ENCODE measurements at regions not wholly inside any gene's neighbourhood (a gene's known extent, or its start where the extent isn't known, plus 50 kb on each side); places are given as distances from the start of the nearest gene placed in this dataset.

DNA sequence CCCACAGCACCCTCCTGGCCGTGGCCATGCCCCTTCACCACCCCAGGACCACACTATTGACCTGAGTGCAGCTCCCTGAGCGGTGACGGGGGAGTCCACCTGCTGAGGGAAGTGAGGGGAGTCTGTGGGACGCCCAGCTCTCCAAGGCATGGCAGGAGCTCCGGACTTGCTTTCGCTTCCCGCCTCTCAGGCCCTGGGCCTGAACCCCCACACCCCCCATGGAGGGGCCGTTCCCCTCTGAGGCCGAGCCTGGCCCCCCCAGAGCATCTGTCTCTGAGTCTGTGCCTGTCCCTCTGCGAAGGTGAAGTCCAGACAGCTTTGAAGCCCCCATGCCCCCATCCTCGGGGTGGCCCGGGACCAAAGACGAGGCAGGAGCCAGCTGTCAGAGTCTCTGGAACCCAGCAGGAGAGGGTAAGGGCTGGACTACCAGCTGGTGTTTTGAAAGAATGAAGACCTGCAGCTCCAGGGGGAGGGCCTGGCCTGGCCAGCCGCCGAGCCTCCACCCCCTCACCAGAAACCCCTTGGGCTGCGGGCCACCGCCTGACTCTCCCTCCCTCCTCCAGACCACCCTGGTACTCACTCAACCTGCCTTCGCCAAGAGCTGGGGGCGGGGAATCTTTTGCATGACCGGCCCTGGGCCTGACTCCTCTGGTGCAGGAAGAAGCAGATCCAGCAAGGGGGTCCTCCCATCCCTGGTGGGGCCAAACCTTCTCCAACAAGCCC lies 114.0 kb downstream of the PDGFA start:
- no peak for FAIRE-seq
- Histone ChIP-seq H3K4me1 (ENCODE audit: control insufficient read depth, extremely low read depth, insufficient read depth, low read length) (no peaks in the 10 kb centered on the region), H3K36me3 (ENCODE audit: control insufficient read depth in 2 of 2, extremely low read depth in 1 of 2, insufficient read depth in 2 of 2, low read length in 2 of 2) (no peaks in the 10 kb centered on the region), H3K79me2 (ENCODE audit: control insufficient read depth, insufficient read depth, low read length) (no peaks in the 10 kb centered on the region), H3K9me3 (ENCODE audit: control insufficient read depth, low read depth, low read length) (no peaks in the 10 kb centered on the region), H3K9me1 (ENCODE audit: control insufficient read depth, extremely low read depth, insufficient read depth, low read length) (no peaks in the 10 kb centered on the region), H3K4me3 (ENCODE audit: control insufficient read depth in 2 of 3, extremely low read depth in 1 of 3, insufficient read depth in 2 of 3, low read depth in 1 of 3, low read length in 3 of 3) (no peak overlapping the region), H2AFZ (ENCODE audit: control insufficient read depth, low read length) (no peak overlapping the region), H3K27me3 (ENCODE audit: control insufficient read depth, extremely low read depth, insufficient read depth, low read length) (peaks cover 19% of the 10 kb centered on the region), H3K9ac (ENCODE audit: control insufficient read depth, extremely low read depth, insufficient read depth, low read length) (no peak overlapping the region), H3K27ac (ENCODE audit: control insufficient read depth, insufficient read depth, low read length) (no peak overlapping the region), H4K20me1 (ENCODE audit: control insufficient read depth, extremely low read depth, insufficient read depth, low read length) (no peaks in the 10 kb centered on the region), H3K4me2 (ENCODE audit: control insufficient read depth, extremely low read depth, insufficient read depth, low read depth, low read length) (no peak overlapping the region)
- no peak for DNase-seq (ENCODE audit: low read depth, low spot score)
- TF ChIP-seq, protein P1, sequence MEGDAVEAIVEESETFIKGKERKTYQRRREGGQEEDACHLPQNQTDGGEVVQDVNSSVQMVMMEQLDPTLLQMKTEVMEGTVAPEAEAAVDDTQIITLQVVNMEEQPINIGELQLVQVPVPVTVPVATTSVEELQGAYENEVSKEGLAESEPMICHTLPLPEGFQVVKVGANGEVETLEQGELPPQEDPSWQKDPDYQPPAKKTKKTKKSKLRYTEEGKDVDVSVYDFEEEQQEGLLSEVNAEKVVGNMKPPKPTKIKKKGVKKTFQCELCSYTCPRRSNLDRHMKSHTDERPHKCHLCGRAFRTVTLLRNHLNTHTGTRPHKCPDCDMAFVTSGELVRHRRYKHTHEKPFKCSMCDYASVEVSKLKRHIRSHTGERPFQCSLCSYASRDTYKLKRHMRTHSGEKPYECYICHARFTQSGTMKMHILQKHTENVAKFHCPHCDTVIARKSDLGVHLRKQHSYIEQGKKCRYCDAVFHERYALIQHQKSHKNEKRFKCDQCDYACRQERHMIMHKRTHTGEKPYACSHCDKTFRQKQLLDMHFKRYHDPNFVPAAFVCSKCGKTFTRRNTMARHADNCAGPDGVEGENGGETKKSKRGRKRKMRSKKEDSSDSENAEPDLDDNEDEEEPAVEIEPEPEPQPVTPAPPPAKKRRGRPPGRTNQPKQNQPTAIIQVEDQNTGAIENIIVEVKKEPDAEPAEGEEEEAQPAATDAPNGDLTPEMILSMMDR (optimal IDR thresholded peaks at IDR 0.05 in 1 of 3, IDR thresholded peaks at IDR 0.05 in 1 of 3, conservative IDR thresholded peaks at IDR 0.05 in 1 of 3; ENCODE audit: extremely low read depth in 1 of 3, insufficient read depth in 2 of 3, low read length in 3 of 3), result no peak
- no peak for TF ChIP-seq EZH2 (IDR thresholded peaks at IDR 0.05; ENCODE audit: low read length)
- dilution Hi-C loops (cut with MboI; ENCODE audit: extremely low pct_ligation_motif_present, low sequenced_read_pairs), result no loop called here

DNA sequence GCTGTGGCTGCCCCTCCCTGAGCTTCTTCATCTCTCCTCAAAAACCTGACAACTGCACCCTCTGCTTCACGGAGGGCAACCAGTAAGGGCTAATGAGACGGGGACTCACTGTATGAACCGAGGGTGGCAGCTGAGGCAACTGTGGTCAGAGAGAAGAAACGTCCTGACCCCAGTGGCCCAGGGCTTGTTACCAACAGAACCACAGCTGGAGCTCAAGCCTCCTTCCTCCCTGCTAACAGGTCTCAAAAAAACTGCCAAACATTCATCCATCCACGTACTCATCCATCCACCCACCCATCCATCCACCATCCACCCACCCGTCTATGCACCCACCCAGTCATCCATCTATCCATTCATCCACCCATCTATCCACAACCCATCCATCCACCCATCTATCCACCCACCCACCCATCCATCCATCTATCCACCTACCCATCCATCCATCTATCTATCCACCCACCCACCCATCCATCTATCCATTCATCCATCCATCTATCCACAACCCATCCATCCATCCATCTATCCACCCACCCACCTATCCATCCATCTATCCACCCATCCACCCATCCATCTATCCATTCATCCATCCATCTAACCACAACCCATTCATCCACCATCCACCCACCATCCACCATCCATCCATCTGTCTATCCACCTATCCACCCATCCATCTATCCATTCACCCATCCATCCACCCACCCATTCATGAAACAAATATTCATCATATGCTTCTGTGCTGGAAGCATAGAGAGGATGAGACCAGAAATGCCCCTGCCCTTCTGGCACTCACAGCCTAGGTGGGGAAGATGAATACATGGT lies 111.7 kb downstream of the PDGFA start:
- no peak overlapping the region for H3K4me3 ChIP-seq (ENCODE audit: control insufficient read depth in 2 of 3, extremely low read depth in 1 of 3, insufficient read depth in 2 of 3, low read depth in 1 of 3, low read length in 3 of 3)
- H3K36me3 ChIP-seq (ENCODE audit: control insufficient read depth in 2 of 2, extremely low read depth in 1 of 2, insufficient read depth in 2 of 2, low read length in 2 of 2), result no peaks in the 10 kb centered on the region
- FAIRE-seq, result no peak
- peaks cover 19% of the 10 kb centered on the region for H3K27me3 ChIP-seq (ENCODE audit: control insufficient read depth, extremely low read depth, insufficient read depth, low read length)
- no peaks in the 10 kb centered on the region for H3K79me2 ChIP-seq (ENCODE audit: control insufficient read depth, insufficient read depth, low read length)
- H2AFZ ChIP-seq (ENCODE audit: control insufficient read depth, low read length), result no peak overlapping the region
- no peak for DNase-seq (ENCODE audit: low read depth, low spot score)
- no peak overlapping the region for H3K27ac ChIP-seq (ENCODE audit: control insufficient read depth, insufficient read depth, low read length)
- no peaks in the 10 kb centered on the region for H3K9me3 ChIP-seq (ENCODE audit: control insufficient read depth, low read depth, low read length)
- H3K9me1 ChIP-seq (ENCODE audit: control insufficient read depth, extremely low read depth, insufficient read depth, low read length), result no peaks in the 10 kb centered on the region
- H3K4me2 ChIP-seq (ENCODE audit: control insufficient read depth, extremely low read depth, insufficient read depth, low read depth, low read length), result no peak overlapping the region
- H3K9ac ChIP-seq (ENCODE audit: control insufficient read depth, extremely low read depth, insufficient read depth, low read length), result no peak overlapping the region
- no peaks in the 10 kb centered on the region for H4K20me1 ChIP-seq (ENCODE audit: control insufficient read depth, extremely low read depth, insufficient read depth, low read length)
- no peaks in the 10 kb centered on the region for H3K4me1 ChIP-seq (ENCODE audit: control insufficient read depth, extremely low read depth, insufficient read depth, low read length)
- TF ChIP-seq, protein P1 (optimal IDR thresholded peaks at IDR 0.05 in 1 of 3, IDR thresholded peaks at IDR 0.05 in 1 of 3, conservative IDR thresholded peaks at IDR 0.05 in 1 of 3; ENCODE audit: extremely low read depth in 1 of 3, insufficient read depth in 2 of 3, low read length in 3 of 3), result no peak
- TF ChIP-seq EZH2 (IDR thresholded peaks at IDR 0.05; ENCODE audit: low read length), result no peak
- dilution Hi-C loops (cut with MboI; ENCODE audit: extremely low pct_ligation_motif_present, low sequenced_read_pairs), result no loop called here

All from keratinocyte (primary cell).